NCI-H2196 (cell line): ENCODE measurements at regions not wholly inside any gene's neighbourhood (a gene's known extent, or its start where the extent isn't known, plus 50 kb on each side); places are given as distances from the start of the nearest gene placed in this dataset.
"Not testable (repeated sequence)": the region's sequence is repeated elsewhere in the genome, so short reads cannot be mapped to it uniquely, and the experiment has no call there.

Experiments
- DNase-seq: peaks from one replicate; lab custom pipeline; 2025; ENCODE audit not compliant: unreplicated experiment; lab: John Stamatoyannopoulos, UW

GRCh38 chr7:25436413-25436812, 208.1 kb upstream of the NPVF start:
- no peak for DNase-seq

GRCh38 chr7:25437308-25437707, 209.0 kb upstream of the NPVF start:
- no peak for DNase-seq

- DNase-seq: no peak
Observed at GRCh38 chr7:25444991-25445390, 216.7 kb upstream of the NPVF start.

GRCh38 chr7:25448301-25448700, 220.0 kb upstream of the NPVF start:
- no peak for DNase-seq

- no peak for DNase-seq
Observed at GRCh38 chr7:25454020-25454419, 225.7 kb upstream of the NPVF start.

- DNase-seq: no peak
Observed at GRCh38 chr7:25454562-25455041, 226.3 kb upstream of the NPVF start.

GRCh38 chr7:25455683-25456251, 227.5 kb upstream of the NPVF start:
- no peak for DNase-seq

- no peak for DNase-seq
Observed at GRCh38 chr7:25456467-25457171, 228.3 kb upstream of the NPVF start.

- no peak for DNase-seq
Observed at GRCh38 chr7:25459057-25459456, 230.8 kb upstream of the NPVF start.

- no peak for DNase-seq
Observed at GRCh38 chr7:25460433-25460832, 232.1 kb upstream of the NPVF start.

GRCh38 chr7:25469669-25470068, 241.4 kb upstream of the NPVF start:
- DNase-seq: no peak

- DNase-seq: no peak
Observed at GRCh38 chr7:25476863-25477499, 248.7 kb upstream of the NPVF start.

GRCh38 chr7:25478221-25478620, 249.9 kb upstream of the NPVF start:
- DNase-seq: not testable (repeated sequence)

GRCh38 chr7:25478925-25479324, 250.6 kb upstream of the NPVF start:
- no peak for DNase-seq

- DNase-seq: no peak
Observed at GRCh38 chr7:25481891-25482290, 253.6 kb upstream of the NPVF start.

GRCh38 chr7:25482631-25483030, 254.3 kb upstream of the NPVF start:
- no peak for DNase-seq

GRCh38 chr7:25485026-25485425, 256.7 kb upstream of the NPVF start:
- no peak for DNase-seq

- no peak for DNase-seq
Observed at GRCh38 chr7:25486656-25487055, 258.4 kb upstream of the NPVF start.

- DNase-seq: no peak
Observed at GRCh38 chr7:25493805-25494366, 265.6 kb upstream of the NPVF start.

GRCh38 chr7:25494896-25495295, 266.6 kb upstream of the NPVF start:
- DNase-seq: no peak

- DNase-seq: no peak
Observed at GRCh38 chr7:25495342-25496250, 267.3 kb upstream of the NPVF start.
